Mammary epithelial cell (primary cell): ENCODE measurements at regions not wholly inside any gene's neighbourhood (a gene's known extent, or its start where the extent isn't known, plus 50 kb on each side); places are given as distances from the start of the nearest gene placed in this dataset.

Source experiments
- CTCF ChIP-seq, 2 donors: IDR thresholded peaks in 1 of 2; conservative IDR thresholded peaks in 1 of 2; 2 replicates each; pipeline ENCODE4 v1.5.1; 2011 to 2012; ENCODE audit warnings: inconsistent platforms in 2 of 2, low read length in 2 of 2, mild to moderate bottlenecking in 2 of 2, control low read depth in 1 of 2, low read depth in 1 of 2; ENCODE audit not compliant: insufficient read depth in 1 of 2; ENCODE audit errors: extremely low read depth in 1 of 2
- EZH2 ChIP-seq: IDR thresholded peaks from 2 replicates; pipeline ENCODE4 v1.6.1; 2012; ENCODE audit warnings: low read length, inconsistent platforms, borderline replicate concordance

DNA sequence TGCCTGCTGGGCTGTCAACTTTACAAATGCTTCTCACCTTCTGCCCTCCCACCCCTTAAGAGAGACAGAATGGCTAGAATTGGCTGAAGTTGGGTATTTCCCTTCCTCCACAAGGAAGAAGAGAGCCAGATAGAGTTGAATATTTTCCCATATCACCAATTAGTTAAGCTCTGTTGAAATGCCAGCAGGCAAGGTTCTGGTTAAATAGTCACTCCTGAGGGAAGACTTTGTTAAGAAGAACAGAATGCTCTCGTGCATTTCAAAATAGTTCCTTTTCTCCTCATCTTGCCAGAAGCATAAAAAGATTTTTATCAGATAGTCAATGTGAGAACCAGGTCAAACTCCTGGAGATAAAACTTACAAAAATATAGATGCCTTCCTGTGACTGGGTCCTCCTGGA, 2857.0 kb upstream of the PCDH20 start:
- no peak for TF ChIP-seq CTCF (conservative IDR thresholded peaks at IDR 0.05 in 1 of 2, IDR thresholded peaks at IDR 0.05 in 1 of 2; ENCODE audit: extremely low read depth in 1 of 2, insufficient read depth in 1 of 2, low read depth in 1 of 2, low read length in 2 of 2)
- no peak for TF ChIP-seq EZH2
